ENCODE measurements at regions not wholly inside any gene's neighbourhood (a gene's known extent, or its start where the extent isn't known, plus 50 kb on each side); places are given as distances from the start of the nearest gene placed in this dataset.

- no peaks in the 10 kb centered on the region for H3K27me3 ChIP-seq
- H3K4me3 ChIP-seq = no peak overlapping the region
- DNase-seq = no peak
- intact Hi-C loops (cut with DNase I; ENCODE audit: low total_unique reads) = no loop called here
- no peaks in the 10 kb centered on the region for H3K9me3 ChIP-seq
- TF ChIP-seq CTCF (IDR thresholded peaks at IDR 0.05) = no peak
- no peaks in the 10 kb centered on the region for H3K36me3 ChIP-seq
- H3K27ac ChIP-seq = no peak overlapping the region
- H3K4me1 ChIP-seq = no peaks in the 10 kb centered on the region
Observed at GRCh38 chr1:195948123-195948895, 659.9 kb downstream of the KCNT2 start.

- TF ChIP-seq CTCF (IDR thresholded peaks at IDR 0.05) = no peak
- H3K27ac ChIP-seq = no peak overlapping the region
- no peaks in the 10 kb centered on the region for H3K4me1 ChIP-seq
- intact Hi-C loops (cut with DNase I; ENCODE audit: low total_unique reads) = no loop called here
- no peaks in the 10 kb centered on the region for H3K9me3 ChIP-seq
- H3K27me3 ChIP-seq = no peaks in the 10 kb centered on the region
- no peak overlapping the region for H3K4me3 ChIP-seq
- H3K36me3 ChIP-seq = no peaks in the 10 kb centered on the region
- no peak for DNase-seq
Observed at GRCh38 chr1:195946500-195946899, 661.7 kb downstream of the KCNT2 start.

GRCh38 chr1:195941795-195942194 lies 666.4 kb downstream of the KCNT2 start:
- intact Hi-C loops (cut with DNase I; ENCODE audit: low total_unique reads) = no loop called here
- Histone ChIP-seq H3K4me1 (no peaks in the 10 kb centered on the region), H3K4me3 (no peak overlapping the region), H3K27ac (no peak overlapping the region), H3K9me3 (no peaks in the 10 kb centered on the region), H3K27me3 (no peaks in the 10 kb centered on the region), H3K36me3 (no peaks in the 10 kb centered on the region)
- DNase-seq = no peak
- TF ChIP-seq CTCF (IDR thresholded peaks at IDR 0.05) = no peak

- intact Hi-C loops (cut with DNase I; ENCODE audit: low total_unique reads) = no loop called here
- TF ChIP-seq CTCF (IDR thresholded peaks at IDR 0.05) = no peak
- H3K36me3 ChIP-seq = no peaks in the 10 kb centered on the region
- H3K27ac ChIP-seq = no peak overlapping the region
- no peak for DNase-seq
- no peaks in the 10 kb centered on the region for H3K27me3 ChIP-seq
- no peak overlapping the region for H3K4me3 ChIP-seq
- H3K9me3 ChIP-seq = no peaks in the 10 kb centered on the region
- H3K4me1 ChIP-seq = no peaks in the 10 kb centered on the region
Observed at GRCh38 chr1:195941314-195941713, 666.9 kb downstream of the KCNT2 start.

- DNase-seq = no peak
- intact Hi-C loops (cut with DNase I; ENCODE audit: low total_unique reads) = no loop called here
- no peak overlapping the region for H3K27ac ChIP-seq
- TF ChIP-seq CTCF (IDR thresholded peaks at IDR 0.05) = no peak
- H3K36me3 ChIP-seq = no peaks in the 10 kb centered on the region
- no peaks in the 10 kb centered on the region for H3K4me1 ChIP-seq
- H3K4me3 ChIP-seq = no peak overlapping the region
- no peaks in the 10 kb centered on the region for H3K9me3 ChIP-seq
- H3K27me3 ChIP-seq = no peaks in the 10 kb centered on the region
Observed at GRCh38 chr1:195939844-195940243, 668.4 kb downstream of the KCNT2 start.

Data from tibial artery (tissue), 4 donors.